Panc1 (cell line): ENCODE measurements at regions not wholly inside any gene's neighbourhood (a gene's known extent, or its start where the extent isn't known, plus 50 kb on each side); places are given as distances from the start of the nearest gene placed in this dataset.

Experiments used
- ATAC-seq: fragments of 200-7000 bp; cut with Tn5 transposase; 2 replicates; pipeline ENCODE4 v1.9.1; 2020; ENCODE audit warnings: mild to moderate bottlenecking, moderate library complexity
- BruUV-seq: library from RNA; stranded (reverse); fragments of 400-500 nt; replicated peaks from 2 replicates; lab custom pipeline; 2021; lab: Mats Ljungman, UMichigan
- CTCF ChIA-PET: fragments of 300-600 bp; sonication (Branson Sonifier 250); formaldehyde crosslinking; loops from one replicate; lab custom pipeline; 2022; ENCODE audit warnings: antibody characterized with exemption; lab: Charles Lee
- POLR2A ChIA-PET: fragments of 300-600 bp; sonication (Branson Sonifier 250); formaldehyde crosslinking; loops from one replicate; lab custom pipeline; 2022; ENCODE audit warnings: antibody characterized with exemption; lab: Charles Lee
- DNase-seq: peaks from one replicate; pipeline ENCODE4 v3.0.0-alpha.2; 2010; ENCODE audit warnings: low read depth, low spot score
- H3K27ac ChIP-seq: 2 replicates; pipeline ENCODE4 v1.5.1; 2011; ENCODE audit warnings: mild to moderate bottlenecking, low read length, inconsistent platforms
- H3K27me3 ChIP-seq: fragments of 200-500 bp; sonication (Bioruptor generic); 2 replicates; pipeline ENCODE4 v1.6.0; 2014; ENCODE audit warnings: low read length, inconsistent platforms; ENCODE audit not compliant: control insufficient read depth, insufficient read depth
- H3K36me3 ChIP-seq: fragments of 200-500 bp; sonication (Bioruptor generic); 2 replicates; pipeline ENCODE4 v1.5.1; 2014; ENCODE audit warnings: inconsistent platforms, mild to moderate bottlenecking, low read length, moderate library complexity; ENCODE audit not compliant: control insufficient read depth, insufficient read depth
- H3K4me1 ChIP-seq: 2 replicates; pipeline ENCODE4 v1.5.1; 2011; ENCODE audit warnings: inconsistent platforms, mild to moderate bottlenecking, low read length, moderate library complexity; ENCODE audit not compliant: control insufficient read depth, insufficient read depth
- H3K4me3 ChIP-seq, 2 experiments: 2 replicates each; pipeline ENCODE4 v1.5.1; 2011 to 2012; ENCODE audit warnings: low read depth in 2 of 2, low read length in 2 of 2, mild to moderate bottlenecking in 2 of 2, inconsistent platforms in 1 of 2, moderate library complexity in 1 of 2
- H3K9me3 ChIP-seq: fragments of 200-500 bp; sonication (Bioruptor generic); 2 replicates; pipeline ENCODE4 v1.5.1; 2014; ENCODE audit warnings: low read depth, mild to moderate bottlenecking, inconsistent platforms, low read length, moderate library complexity; ENCODE audit not compliant: control insufficient read depth, insufficient read depth
- CTCF ChIP-seq: fragments of 450-650 bp; IDR thresholded peaks from 2 replicates; pipeline ENCODE4 v1.5.1; 2017; ENCODE audit warnings: mild to moderate bottlenecking
- POLR2AphosphoS5 ChIP-seq: IDR thresholded peaks from 2 replicates; pipeline ENCODE4 v1.6.1; 2012; ENCODE audit warnings: mild to moderate bottlenecking, low read depth, low read length, moderate library complexity
- REST ChIP-seq, 2 experiments: IDR thresholded peaks; 2 replicates each; pipeline ENCODE4 v1.6.1; 2011 to 2012; ENCODE audit warnings: low read depth in 2 of 2, control low read depth in 1 of 2, low read length in 1 of 2, mild to moderate bottlenecking in 1 of 2, moderate library complexity in 1 of 2; ENCODE audit not compliant: insufficient read depth in 1 of 2
- SIN3A ChIP-seq: IDR thresholded peaks from 2 replicates; pipeline ENCODE4 v1.6.1; 2012; ENCODE audit warnings: low read depth, mild to moderate bottlenecking, low read length, moderate library complexity, borderline replicate concordance; ENCODE audit not compliant: insufficient read depth
- TCF7L2 ChIP-seq: IDR thresholded peaks from 2 replicates; pipeline ENCODE4 v1.6.1; 2011; ENCODE audit warnings: mild to moderate bottlenecking, low read depth, low read length, inconsistent platforms
- in situ Hi-C: cut with HindIII; loops from 2 replicates; pipeline ENCODE4 v1.10.0; 2016; ENCODE audit warnings: low sequenced_read_pairs, low pct_unique_long_range_greater_than_20kb
- intact Hi-C: fragments of 100-400 bp; cut with micrococcal nuclease; formaldehyde crosslinking; loops from one replicate; pipeline ENCODE4 v1.10.0; 2022; ENCODE audit not compliant: unreplicated experiment

- Histone ChIP-seq H3K36me3 (no peaks in the 10 kb centered on the region), H3K27ac (no peak overlapping the region), H3K27me3 (no peaks in the 10 kb centered on the region), H3K4me1 (no peaks in the 10 kb centered on the region), H3K9me3 (peaks cover 5% of the 10 kb centered on the region; the same call in 1 of the 2 replicates), H3K4me3 (no peak overlapping the region)
- in situ Hi-C loops (no loop called here), intact Hi-C loops (no loop called here)
- CTCF ChIA-PET, result no interaction called here
- BruUV-seq, result no TSS peak
- TF ChIP-seq POLR2AphosphoS5 (no peak), CTCF (no peak; the same call in 1 of the 2 replicates), SIN3A (no peak)
- no peak for DNase-seq
- POLR2A ChIA-PET, result no interaction called here
- ATAC-seq, result no peak
Measured at GRCh38 chr11:96472085-96472484, 82.3 kb downstream of the JRKL start.

GRCh38 chr11:96474263-96474662 lies 84.5 kb downstream of the JRKL start:
- Histone ChIP-seq H3K27me3 (no peaks in the 10 kb centered on the region), H3K9me3 (peaks cover 5% of the 10 kb centered on the region; the same call in 1 of the 2 replicates), H3K4me1 (no peaks in the 10 kb centered on the region), H3K27ac (no peak overlapping the region), H3K4me3 (no peak overlapping the region), H3K36me3 (no peaks in the 10 kb centered on the region)
- POLR2A ChIA-PET, result no interaction called here
- CTCF ChIA-PET, result no interaction called here
- in situ Hi-C loops (no loop called here), intact Hi-C loops (no loop called here)
- no peak for TF ChIP-seq CTCF
- TF ChIP-seq TCF7L2, result no peak
- no peak for TF ChIP-seq SIN3A
- no peak for TF ChIP-seq REST (IDR thresholded peaks at IDR 0.05; ENCODE audit: insufficient read depth in 1 of 2, low read depth in 2 of 2, low read length in 1 of 2)
- no peak for TF ChIP-seq POLR2AphosphoS5
- no TSS peak for BruUV-seq
- ATAC-seq (no peak), DNase-seq (no peak)
